HepG2 (cell line): ENCODE measurements at regions not wholly inside any gene's neighbourhood (a gene's known extent, or its start where the extent isn't known, plus 50 kb on each side); places are given as distances from the start of the nearest gene placed in this dataset.

Experiments
- ATAC-seq: fragments of 200-7000 bp; cut with Tn5 transposase; 3 replicates; pipeline ENCODE4 v1.9.1; 2020; ENCODE audit warnings: mild to moderate bottlenecking, moderate library complexity
- BruUV-seq: library from RNA; stranded (reverse); fragments of 400-500 nt; replicated peaks from 2 replicates; lab custom pipeline; 2021; lab: Mats Ljungman, UMichigan
- CTCF ChIA-PET: fragments of 300-600 bp; formaldehyde crosslinking; extraction: SDS; loops from one replicate; lab custom pipeline; 2021; ENCODE audit warnings: low total read pairs, inconsistent platforms, low intra/inter-chr PET ratio; lab: Yijun Ruan, JAX
- POLR2A ChIA-PET: fragments of 350-600 bp; sonication (Branson Sonifier 250); formaldehyde crosslinking; loops from one replicate; lab custom pipeline; 2020; ENCODE audit warnings: antibody characterized with exemption, inconsistent platforms; lab: Yijun Ruan, JAX
- DNase-seq: peaks from one replicate; pipeline ENCODE4 v3.0.0-alpha.2; 2015; ENCODE audit warnings: low spot score
- FAIRE-seq: peaks from 3 replicates; lab custom pipeline; 2011; peaks lifted over from hg19 to GRCh38; lab: Jason Lieb, UNC
- H2AFZ ChIP-seq: one replicate; pipeline ENCODE4 v1.6.1; 2011; ENCODE audit warnings: low read length, inconsistent platforms
- H3K27ac ChIP-seq: fragments of 300-600 bp; 3 replicates; pipeline ENCODE4 v1.8.0; 2011; ENCODE audit warnings: mixed run types, mild to moderate bottlenecking, mixed read lengths, low read length, inconsistent platforms; ENCODE audit not compliant: insufficient read depth; ENCODE audit errors: extremely low read length
- H3K27me3 ChIP-seq, 2 experiments: fragments of 200-600 bp in 1 of 2; 2 replicates in 1 of 2; 3 replicates in 1 of 2; pipeline versions ENCODE4 v1.6.0 to v1.8.0; 2011; ENCODE audit warnings: low read length in 2 of 2, mild to moderate bottlenecking in 2 of 2, moderate library complexity in 2 of 2, inconsistent platforms in 1 of 2; ENCODE audit not compliant: insufficient read depth in 2 of 2, control insufficient read depth in 1 of 2
- H3K36me3 ChIP-seq, 2 experiments: fragments of 200-600 bp in 1 of 2; replicated peaks in 1 of 2; 2 replicates in 1 of 2; 3 replicates in 1 of 2; pipeline versions ENCODE4 v1.5.1 to v1.8.0; 2011; ENCODE audit warnings: low read length in 2 of 2, inconsistent platforms in 1 of 2; ENCODE audit not compliant: insufficient read depth in 2 of 2, control insufficient read depth in 1 of 2
- H3K4me1 ChIP-seq: 2 replicates; pipeline ENCODE4 v1.5.1; 2012; ENCODE audit warnings: low read length, inconsistent platforms; ENCODE audit not compliant: insufficient read depth
- H3K4me2 ChIP-seq: 2 replicates; pipeline ENCODE4 v1.6.0; 2011; ENCODE audit warnings: low read depth, low read length, inconsistent platforms
- H3K4me3 ChIP-seq, 3 experiments: fragments of 200-600 bp in 1 of 3; sonication (generic), shearing (Covaris generic) in 1 of 3; replicated peaks in 1 of 3; 2 replicates each; pipeline ENCODE4 v1.5.1; 2011 to 2016; ENCODE audit warnings: low read length in 3 of 3, inconsistent platforms in 2 of 3, low read depth in 2 of 3, mild to moderate bottlenecking in 2 of 3, control low read depth in 1 of 3, mixed read lengths in 1 of 3; ENCODE audit not compliant: insufficient read depth in 1 of 3
- H3K79me2 ChIP-seq: one replicate; pipeline ENCODE4 v1.6.1; 2011; ENCODE audit warnings: low read length, inconsistent platforms; ENCODE audit not compliant: insufficient read depth
- H3K9ac ChIP-seq: 2 replicates; pipeline ENCODE4 v1.6.0; 2011; ENCODE audit warnings: mild to moderate bottlenecking, low read depth, low read length, inconsistent platforms; ENCODE audit not compliant: insufficient read depth
- H3K9me3 ChIP-seq: 2 replicates; pipeline ENCODE4 v1.5.1; 2012; ENCODE audit warnings: mild to moderate bottlenecking, low read length
- H4K20me1 ChIP-seq: 2 replicates; pipeline ENCODE4 v1.6.0; 2011; ENCODE audit warnings: inconsistent platforms, mild to moderate bottlenecking, low read length, moderate library complexity; ENCODE audit not compliant: insufficient read depth
- ATAD3A ChIP-seq: sonication (generic); formaldehyde crosslinking; IDR thresholded peaks from 2 replicates; pipeline ENCODE4 v1.4.0; 2020; ENCODE audit warnings: missing genetic modification reagents
- FOXA1 ChIP-seq, 2 experiments: fragments of 450-650 bp in 1 of 2; sonication (generic) in 1 of 2; formaldehyde crosslinking in 1 of 2; IDR thresholded peaks; 2 replicates each; pipeline versions ENCODE4 v1.4.0 to v1.6.1; 2016 to 2020; ENCODE audit warnings: missing genetic modification reagents in 1 of 2
- FOXM1 ChIP-seq: sonication (generic); formaldehyde crosslinking; IDR thresholded peaks from 2 replicates; pipeline ENCODE4 v1.5.0; 2020; ENCODE audit warnings: missing genetic modification reagents
- FOXO4 ChIP-seq: sonication (generic); formaldehyde crosslinking; conservative IDR thresholded peaks from 2 replicates; pipeline ENCODE4 v1.8.1; 2023; ENCODE audit warnings: missing genetic modification reagents
- GLI4 ChIP-seq: sonication (generic); formaldehyde crosslinking; IDR thresholded peaks from 2 replicates; pipeline ENCODE4 v1.5.1; 2020; ENCODE audit warnings: missing genetic modification reagents, mild to moderate bottlenecking, moderate library complexity, borderline replicate concordance
- MED1 ChIP-seq: sonication (generic); formaldehyde crosslinking; IDR thresholded peaks from 2 replicates; pipeline ENCODE4 v1.4.0; 2020; ENCODE audit warnings: missing genetic modification reagents
- PHB2 ChIP-seq: fragments of 450-650 bp; IDR thresholded peaks from 2 replicates; pipeline ENCODE4 v1.6.1; 2018; ENCODE audit not compliant: partially characterized antibody
- ZNF160 ChIP-seq: sonication (generic); formaldehyde crosslinking; IDR thresholded peaks from 2 replicates; pipeline ENCODE4 v1.8.0; 2022; ENCODE audit warnings: mild to moderate bottlenecking, inconsistent platforms, missing genetic modification reagents
- ZNF24 ChIP-seq: fragments of 450-650 bp; IDR thresholded peaks from 2 replicates; pipeline ENCODE4 v1.6.1; 2017; ENCODE audit warnings: antibody characterized with exemption, mild to moderate bottlenecking
- ZNF607 ChIP-seq: sonication (generic); formaldehyde crosslinking; IDR thresholded peaks from 2 replicates; pipeline ENCODE4 v1.5.1; 2020; ENCODE audit warnings: missing genetic modification reagents, mild to moderate bottlenecking, borderline replicate concordance
- ZNF782 ChIP-seq: sonication (generic); formaldehyde crosslinking; IDR thresholded peaks from 2 replicates; pipeline ENCODE4 v1.4.0; 2020; ENCODE audit warnings: missing genetic modification reagents, mild to moderate bottlenecking, borderline replicate concordance
- WGBS: methylation state at CpG from one replicate; pipeline ENCODE4 v1.1.6; 2017; ENCODE audit warnings: low lambda C conversion rate; 5-methylcytosine and 5-hydroxymethylcytosine counted together
- in situ Hi-C: cut with HindIII; loops from 2 replicates; pipeline ENCODE4 v1.10.0; 2017; ENCODE audit warnings: low pct_unique_long_range_greater_than_20kb; ENCODE audit not compliant: extremely low pct_ligation_motif_present
- intact Hi-C: fragments of 100-400 bp; cut with micrococcal nuclease; formaldehyde crosslinking; loops from one replicate; pipeline ENCODE4 v1.10.0; 2022; ENCODE audit not compliant: unreplicated experiment
- TF ChIP-seq, protein P1 (sequence below), 2 experiments: sonication (generic) in 1 of 2; formaldehyde crosslinking in 1 of 2; IDR thresholded peaks; 2 replicates each; pipeline versions ENCODE4 v1.4.0 to v1.6.1; 2018 to 2020; ENCODE audit warnings: missing genetic modification reagents in 2 of 2, borderline replicate concordance in 1 of 2, low read depth in 1 of 2, mild to moderate bottlenecking in 1 of 2, missing biosample characterization in 1 of 2
- TF ChIP-seq, protein P2 (sequence below): sonication (generic); formaldehyde crosslinking; IDR thresholded peaks from 2 replicates; pipeline ENCODE4 v1.8.0; 2022; ENCODE audit warnings: missing genetic modification reagents, mild to moderate bottlenecking, inconsistent platforms, borderline replicate concordance
- TF ChIP-seq, protein P3 (sequence below): IDR thresholded peaks from 2 replicates; pipeline ENCODE4 v1.6.1; 2012; ENCODE audit warnings: low read depth, low read length, improper control_type of control experiment
- TF ChIP-seq, protein P4 (sequence below): sonication (generic); formaldehyde crosslinking; IDR thresholded peaks from 2 replicates; pipeline ENCODE4 v1.5.0; 2020; ENCODE audit warnings: missing genetic modification reagents

GRCh38 chrX:42900947-42901346 lies 123.0 kb upstream of the PPP1R2C start:
- no TSS peak for BruUV-seq
- H3K27me3 ChIP-seq, result no peaks in the 10 kb centered on the region
- no peaks in the 10 kb centered on the region for H3K79me2 ChIP-seq
- no peak overlapping the region for H3K9ac ChIP-seq
- no peak overlapping the region for H3K27ac ChIP-seq
- DNase-seq, result no peak
- in situ Hi-C loops, result no loop called here
- FAIRE-seq, result no peak
- H3K4me1 ChIP-seq, result no peaks in the 10 kb centered on the region
- no peak for ATAC-seq
- no peaks in the 10 kb centered on the region for H3K9me3 ChIP-seq
- TF ChIP-seq ATAD3A (CRISPR knock-in tag) (no peak), MED1 (CRISPR knock-in tag) (no peak), ZNF607 (CRISPR knock-in tag) (no peak), PHB2 (no peak), FOXA1 (IDR thresholded peaks at IDR 0.05) (no peak), FOXA1 (CRISPR knock-in tag; IDR thresholded peaks at IDR 0.05) (no peak), FOXM1 (CRISPR knock-in tag) (no peak), FOXO4 (CRISPR knock-in tag) (no peak), ZNF782 (CRISPR knock-in tag) (no peak), GLI4 (no peak), ZNF160 (CRISPR knock-in tag) (no peak), ZNF24 (no peak)
- TF ChIP-seq, protein P1, sequence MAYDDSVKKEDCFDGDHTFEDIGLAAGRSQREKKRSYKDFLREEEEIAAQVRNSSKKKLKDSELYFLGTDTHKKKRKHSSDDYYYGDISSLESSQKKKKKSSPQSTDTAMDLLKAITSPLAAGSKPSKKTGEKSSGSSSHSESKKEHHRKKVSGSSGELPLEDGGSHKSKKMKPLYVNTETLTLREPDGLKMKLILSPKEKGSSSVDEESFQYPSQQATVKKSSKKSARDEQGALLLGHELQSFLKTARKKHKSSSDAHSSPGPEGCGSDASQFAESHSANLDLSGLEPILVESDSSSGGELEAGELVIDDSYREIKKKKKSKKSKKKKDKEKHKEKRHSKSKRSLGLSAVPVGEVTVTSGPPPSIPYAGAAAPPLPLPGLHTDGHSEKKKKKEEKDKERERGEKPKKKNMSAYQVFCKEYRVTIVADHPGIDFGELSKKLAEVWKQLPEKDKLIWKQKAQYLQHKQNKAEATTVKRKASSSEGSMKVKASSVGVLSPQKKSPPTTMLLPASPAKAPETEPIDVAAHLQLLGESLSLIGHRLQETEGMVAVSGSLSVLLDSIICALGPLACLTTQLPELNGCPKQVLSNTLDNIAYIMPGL (CRISPR knock-in tag; IDR thresholded peaks at IDR 0.05; ENCODE audit: borderline replicate concordance in 1 of 2, low read depth in 1 of 2), result no peak
- TF ChIP-seq, protein P2, sequence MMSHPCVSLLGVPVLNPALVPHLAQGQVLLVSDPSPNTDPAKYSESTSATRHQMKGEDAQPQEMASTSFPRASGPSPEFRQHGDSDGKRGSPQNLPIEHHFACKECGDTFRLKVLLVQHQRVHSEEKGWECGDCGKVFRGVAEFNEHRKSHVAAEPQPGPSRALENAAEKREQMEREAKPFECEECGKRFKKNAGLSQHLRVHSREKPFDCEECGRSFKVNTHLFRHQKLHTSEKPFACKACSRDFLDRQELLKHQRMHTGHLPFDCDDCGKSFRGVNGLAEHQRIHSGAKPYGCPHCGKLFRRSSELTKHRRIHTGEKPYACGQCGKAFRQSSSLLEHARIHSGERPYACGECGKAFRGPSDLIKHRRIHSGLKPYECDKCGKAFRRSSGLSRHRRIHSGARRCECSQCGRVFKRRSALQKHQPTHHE (CRISPR knock-in tag), result no peak
- TF ChIP-seq, protein P3, sequence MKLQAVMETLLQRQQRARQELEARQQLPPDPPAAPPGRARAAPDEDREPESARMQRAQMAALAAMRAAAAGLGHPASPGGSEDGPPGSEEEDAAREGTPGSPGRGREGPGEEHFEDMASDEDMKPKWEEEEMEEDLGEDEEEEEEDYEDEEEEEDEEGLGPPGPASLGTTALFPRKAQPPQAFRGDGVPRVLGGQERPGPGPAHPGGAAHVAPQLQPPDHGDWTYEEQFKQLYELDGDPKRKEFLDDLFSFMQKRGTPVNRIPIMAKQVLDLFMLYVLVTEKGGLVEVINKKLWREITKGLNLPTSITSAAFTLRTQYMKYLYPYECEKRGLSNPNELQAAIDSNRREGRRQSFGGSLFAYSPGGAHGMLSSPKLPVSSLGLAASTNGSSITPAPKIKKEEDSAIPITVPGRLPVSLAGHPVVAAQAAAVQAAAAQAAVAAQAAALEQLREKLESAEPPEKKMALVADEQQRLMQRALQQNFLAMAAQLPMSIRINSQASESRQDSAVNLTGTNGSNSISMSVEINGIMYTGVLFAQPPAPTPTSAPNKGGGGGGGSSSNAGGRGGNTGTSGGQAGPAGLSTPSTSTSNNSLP, result no peak
- TF ChIP-seq, protein P4, sequence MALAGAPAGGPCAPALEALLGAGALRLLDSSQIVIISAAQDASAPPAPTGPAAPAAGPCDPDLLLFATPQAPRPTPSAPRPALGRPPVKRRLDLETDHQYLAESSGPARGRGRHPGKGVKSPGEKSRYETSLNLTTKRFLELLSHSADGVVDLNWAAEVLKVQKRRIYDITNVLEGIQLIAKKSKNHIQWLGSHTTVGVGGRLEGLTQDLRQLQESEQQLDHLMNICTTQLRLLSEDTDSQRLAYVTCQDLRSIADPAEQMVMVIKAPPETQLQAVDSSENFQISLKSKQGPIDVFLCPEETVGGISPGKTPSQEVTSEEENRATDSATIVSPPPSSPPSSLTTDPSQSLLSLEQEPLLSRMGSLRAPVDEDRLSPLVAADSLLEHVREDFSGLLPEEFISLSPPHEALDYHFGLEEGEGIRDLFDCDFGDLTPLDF (CRISPR knock-in tag), result no peak
- ChIA-PET POLR2A (no interaction called here), CTCF (no interaction called here)
- no peaks in the 10 kb centered on the region for H3K36me3 ChIP-seq
- H3K4me2 ChIP-seq, result no peak overlapping the region
- no peak overlapping the region for H3K4me3 ChIP-seq
- no peaks in the 10 kb centered on the region for H4K20me1 ChIP-seq
- no peak overlapping the region for H2AFZ ChIP-seq
- WGBS, result 0% methylated on average over 1 of the region's 1 CpG
- intact Hi-C loops, result no loop called here
